Peyer's patch (tissue), 4 donors: ENCODE measurements at regions not wholly inside any gene's neighbourhood (a gene's known extent, or its start where the extent isn't known, plus 50 kb on each side); places are given as distances from the start of the nearest gene placed in this dataset.

ENCODE experiments used
- POLR2A ChIP-seq, 2 donors: fragments of 450-650 bp; IDR thresholded peaks; one replicate each; pipeline ENCODE4 v1.5.1; 2017; ENCODE audit warnings: antibody characterized with exemption in 2 of 2, mild to moderate bottlenecking in 2 of 2, moderate library complexity in 2 of 2
- TF ChIP-seq, protein P1 (sequence below), 6 experiments: fragments of 450-650 bp in 4 of 6; fragments of 200-600 bp in 2 of 6; sonication (generic) in 1 of 6; IDR thresholded peaks; one replicate each; pipeline ENCODE4 v1.5.1; 2017 to 2019; ENCODE audit warnings: antibody characterized with exemption in 6 of 6, mild to moderate bottlenecking in 3 of 6, moderate library complexity in 1 of 6

GRCh38 chr7:41047789-41048191 lies 655.1 kb downstream of the INHBA start:
- TF ChIP-seq, protein P1, sequence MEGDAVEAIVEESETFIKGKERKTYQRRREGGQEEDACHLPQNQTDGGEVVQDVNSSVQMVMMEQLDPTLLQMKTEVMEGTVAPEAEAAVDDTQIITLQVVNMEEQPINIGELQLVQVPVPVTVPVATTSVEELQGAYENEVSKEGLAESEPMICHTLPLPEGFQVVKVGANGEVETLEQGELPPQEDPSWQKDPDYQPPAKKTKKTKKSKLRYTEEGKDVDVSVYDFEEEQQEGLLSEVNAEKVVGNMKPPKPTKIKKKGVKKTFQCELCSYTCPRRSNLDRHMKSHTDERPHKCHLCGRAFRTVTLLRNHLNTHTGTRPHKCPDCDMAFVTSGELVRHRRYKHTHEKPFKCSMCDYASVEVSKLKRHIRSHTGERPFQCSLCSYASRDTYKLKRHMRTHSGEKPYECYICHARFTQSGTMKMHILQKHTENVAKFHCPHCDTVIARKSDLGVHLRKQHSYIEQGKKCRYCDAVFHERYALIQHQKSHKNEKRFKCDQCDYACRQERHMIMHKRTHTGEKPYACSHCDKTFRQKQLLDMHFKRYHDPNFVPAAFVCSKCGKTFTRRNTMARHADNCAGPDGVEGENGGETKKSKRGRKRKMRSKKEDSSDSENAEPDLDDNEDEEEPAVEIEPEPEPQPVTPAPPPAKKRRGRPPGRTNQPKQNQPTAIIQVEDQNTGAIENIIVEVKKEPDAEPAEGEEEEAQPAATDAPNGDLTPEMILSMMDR (IDR thresholded peaks at IDR 0.05): no peak
- TF ChIP-seq POLR2A (IDR thresholded peaks at IDR 0.05): no peak
